GM23338 (cell line): ENCODE measurements at regions not wholly inside any gene's neighbourhood (a gene's known extent, or its start where the extent isn't known, plus 50 kb on each side); places are given as distances from the start of the nearest gene placed in this dataset.

ENCODE experiments used
- CREB1 ChIP-seq: fragments of 250-450 bp; sonication (Bioruptor Pico); IDR thresholded peaks from 2 replicates; pipeline ENCODE4 v1.5.0; 2020; ENCODE audit warnings: low read depth, mild to moderate bottlenecking, moderate library complexity
- EZH2 ChIP-seq: fragments of 200-600 bp; sonication (generic); IDR thresholded peaks from one replicate; pipeline ENCODE4 v1.8.0; 2017; ENCODE audit warnings: antibody characterized with exemption, mild to moderate bottlenecking, low read depth; ENCODE audit not compliant: unreplicated experiment
- EZH2phosphoT487 ChIP-seq: fragments of 200-600 bp; sonication (generic); IDR thresholded peaks from one replicate; pipeline ENCODE4 v1.8.1; 2018; ENCODE audit warnings: antibody characterized with exemption; ENCODE audit not compliant: unreplicated experiment
- JUNB ChIP-seq: IDR thresholded peaks from one replicate; pipeline ENCODE4 v1.6.1; 2016; ENCODE audit warnings: antibody characterized with exemption; ENCODE audit not compliant: unreplicated experiment
- NANOG ChIP-seq: IDR thresholded peaks from 2 replicates; pipeline ENCODE4 v1.6.1; 2016; ENCODE audit warnings: antibody characterized with exemption, borderline replicate concordance
- POLR2AphosphoS5 ChIP-seq: IDR thresholded peaks from 2 replicates; pipeline ENCODE4 v1.6.1; 2016; ENCODE audit warnings: antibody characterized with exemption, low read depth
- STAT1 ChIP-seq: IDR thresholded peaks from one replicate; pipeline ENCODE4 v1.6.1; 2016; ENCODE audit warnings: antibody characterized with exemption; ENCODE audit not compliant: unreplicated experiment
- TF ChIP-seq, protein P1 (sequence below), 2 experiments: fragments of 200-600 bp in 1 of 2; sonication (generic) in 1 of 2; conservative IDR thresholded peaks; 2 replicates each; pipeline versions ENCODE4 v1.5.1 to v1.6.1; 2016 to 2017; ENCODE audit warnings: antibody characterized with exemption in 2 of 2, low read depth in 2 of 2, mild to moderate bottlenecking in 2 of 2, moderate library complexity in 1 of 2
- TF ChIP-seq, protein P2 (sequence below): IDR thresholded peaks from one replicate; pipeline ENCODE4 v1.6.1; 2018; ENCODE audit warnings: antibody characterized with exemption; ENCODE audit not compliant: unreplicated experiment
- TF ChIP-seq, protein P3 (sequence below): IDR thresholded peaks from 2 replicates; pipeline ENCODE4 v1.6.1; 2016; ENCODE audit warnings: antibody characterized with exemption

- TF ChIP-seq, protein P1, sequence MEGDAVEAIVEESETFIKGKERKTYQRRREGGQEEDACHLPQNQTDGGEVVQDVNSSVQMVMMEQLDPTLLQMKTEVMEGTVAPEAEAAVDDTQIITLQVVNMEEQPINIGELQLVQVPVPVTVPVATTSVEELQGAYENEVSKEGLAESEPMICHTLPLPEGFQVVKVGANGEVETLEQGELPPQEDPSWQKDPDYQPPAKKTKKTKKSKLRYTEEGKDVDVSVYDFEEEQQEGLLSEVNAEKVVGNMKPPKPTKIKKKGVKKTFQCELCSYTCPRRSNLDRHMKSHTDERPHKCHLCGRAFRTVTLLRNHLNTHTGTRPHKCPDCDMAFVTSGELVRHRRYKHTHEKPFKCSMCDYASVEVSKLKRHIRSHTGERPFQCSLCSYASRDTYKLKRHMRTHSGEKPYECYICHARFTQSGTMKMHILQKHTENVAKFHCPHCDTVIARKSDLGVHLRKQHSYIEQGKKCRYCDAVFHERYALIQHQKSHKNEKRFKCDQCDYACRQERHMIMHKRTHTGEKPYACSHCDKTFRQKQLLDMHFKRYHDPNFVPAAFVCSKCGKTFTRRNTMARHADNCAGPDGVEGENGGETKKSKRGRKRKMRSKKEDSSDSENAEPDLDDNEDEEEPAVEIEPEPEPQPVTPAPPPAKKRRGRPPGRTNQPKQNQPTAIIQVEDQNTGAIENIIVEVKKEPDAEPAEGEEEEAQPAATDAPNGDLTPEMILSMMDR (conservative IDR thresholded peaks at IDR 0.05; ENCODE audit: low read depth in 2 of 2): no peak
- TF ChIP-seq EZH2 (no peak), POLR2AphosphoS5 (no peak), CREB1 (CRISPR knock-in tag) (no peak), NANOG (no peak), JUNB (no peak), STAT1 (no peak), EZH2phosphoT487 (no peak)
- TF ChIP-seq, protein P2, sequence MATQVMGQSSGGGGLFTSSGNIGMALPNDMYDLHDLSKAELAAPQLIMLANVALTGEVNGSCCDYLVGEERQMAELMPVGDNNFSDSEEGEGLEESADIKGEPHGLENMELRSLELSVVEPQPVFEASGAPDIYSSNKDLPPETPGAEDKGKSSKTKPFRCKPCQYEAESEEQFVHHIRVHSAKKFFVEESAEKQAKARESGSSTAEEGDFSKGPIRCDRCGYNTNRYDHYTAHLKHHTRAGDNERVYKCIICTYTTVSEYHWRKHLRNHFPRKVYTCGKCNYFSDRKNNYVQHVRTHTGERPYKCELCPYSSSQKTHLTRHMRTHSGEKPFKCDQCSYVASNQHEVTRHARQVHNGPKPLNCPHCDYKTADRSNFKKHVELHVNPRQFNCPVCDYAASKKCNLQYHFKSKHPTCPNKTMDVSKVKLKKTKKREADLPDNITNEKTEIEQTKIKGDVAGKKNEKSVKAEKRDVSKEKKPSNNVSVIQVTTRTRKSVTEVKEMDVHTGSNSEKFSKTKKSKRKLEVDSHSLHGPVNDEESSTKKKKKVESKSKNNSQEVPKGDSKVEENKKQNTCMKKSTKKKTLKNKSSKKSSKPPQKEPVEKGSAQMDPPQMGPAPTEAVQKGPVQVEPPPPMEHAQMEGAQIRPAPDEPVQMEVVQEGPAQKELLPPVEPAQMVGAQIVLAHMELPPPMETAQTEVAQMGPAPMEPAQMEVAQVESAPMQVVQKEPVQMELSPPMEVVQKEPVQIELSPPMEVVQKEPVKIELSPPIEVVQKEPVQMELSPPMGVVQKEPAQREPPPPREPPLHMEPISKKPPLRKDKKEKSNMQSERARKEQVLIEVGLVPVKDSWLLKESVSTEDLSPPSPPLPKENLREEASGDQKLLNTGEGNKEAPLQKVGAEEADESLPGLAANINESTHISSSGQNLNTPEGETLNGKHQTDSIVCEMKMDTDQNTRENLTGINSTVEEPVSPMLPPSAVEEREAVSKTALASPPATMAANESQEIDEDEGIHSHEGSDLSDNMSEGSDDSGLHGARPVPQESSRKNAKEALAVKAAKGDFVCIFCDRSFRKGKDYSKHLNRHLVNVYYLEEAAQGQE: no peak
- TF ChIP-seq, protein P3, sequence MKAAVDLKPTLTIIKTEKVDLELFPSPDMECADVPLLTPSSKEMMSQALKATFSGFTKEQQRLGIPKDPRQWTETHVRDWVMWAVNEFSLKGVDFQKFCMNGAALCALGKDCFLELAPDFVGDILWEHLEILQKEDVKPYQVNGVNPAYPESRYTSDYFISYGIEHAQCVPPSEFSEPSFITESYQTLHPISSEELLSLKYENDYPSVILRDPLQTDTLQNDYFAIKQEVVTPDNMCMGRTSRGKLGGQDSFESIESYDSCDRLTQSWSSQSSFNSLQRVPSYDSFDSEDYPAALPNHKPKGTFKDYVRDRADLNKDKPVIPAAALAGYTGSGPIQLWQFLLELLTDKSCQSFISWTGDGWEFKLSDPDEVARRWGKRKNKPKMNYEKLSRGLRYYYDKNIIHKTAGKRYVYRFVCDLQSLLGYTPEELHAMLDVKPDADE: no peak
Observed at GRCh38 chr1:214939180-214939579, 143.4 kb upstream of the KCNK2 start.
